Muscle of arm (tissue), 1 donor: ENCODE measurements at regions not wholly inside any gene's neighbourhood (a gene's known extent, or its start where the extent isn't known, plus 50 kb on each side); places are given as distances from the start of the nearest gene placed in this dataset.

Source experiments
- DNase-seq: peaks from one replicate; pipeline ENCODE4 v3.0.0-alpha.2; 2013

DNA sequence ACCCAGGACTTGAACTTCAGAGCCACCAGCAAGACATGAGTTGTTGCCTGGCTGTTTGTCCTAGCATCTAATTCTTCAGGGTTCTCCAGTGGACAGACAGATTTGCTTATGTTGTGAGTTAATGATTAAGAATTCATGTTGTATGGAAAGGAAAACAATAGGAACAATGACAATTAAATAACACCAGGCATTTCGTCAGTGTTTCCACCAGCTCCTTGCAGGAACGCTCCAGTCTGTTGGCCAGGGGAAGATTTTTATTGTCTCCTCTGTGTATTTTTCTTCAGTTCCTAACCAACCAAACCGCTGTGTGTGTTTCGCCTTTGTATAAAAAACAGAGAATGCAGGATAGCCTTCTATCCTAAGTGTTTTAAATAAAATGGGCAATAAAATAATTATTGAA lies 64.4 kb upstream of the PTGFR start:
- peak; percentile 8 for DNase-seq

DNA sequence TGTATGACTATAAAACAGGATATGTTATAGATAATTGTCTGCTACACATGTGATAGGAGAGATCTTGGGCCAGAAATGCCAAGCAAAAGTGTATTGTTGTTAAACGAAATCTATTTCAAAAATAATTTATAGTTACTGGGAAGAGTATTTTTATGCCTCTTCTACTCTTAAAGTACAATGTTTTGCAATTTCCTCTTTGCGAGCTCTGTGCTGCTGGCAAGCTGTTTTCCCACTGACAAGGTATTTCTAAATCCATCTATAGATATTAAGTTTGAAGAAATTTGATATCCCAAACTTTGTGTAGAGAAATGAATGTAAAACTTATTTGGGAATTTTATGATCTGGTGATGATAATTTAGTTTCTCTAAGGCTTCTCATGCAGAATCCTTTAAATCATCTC lies 63.3 kb upstream of the PTGFR start:
- no peak for DNase-seq

DNA sequence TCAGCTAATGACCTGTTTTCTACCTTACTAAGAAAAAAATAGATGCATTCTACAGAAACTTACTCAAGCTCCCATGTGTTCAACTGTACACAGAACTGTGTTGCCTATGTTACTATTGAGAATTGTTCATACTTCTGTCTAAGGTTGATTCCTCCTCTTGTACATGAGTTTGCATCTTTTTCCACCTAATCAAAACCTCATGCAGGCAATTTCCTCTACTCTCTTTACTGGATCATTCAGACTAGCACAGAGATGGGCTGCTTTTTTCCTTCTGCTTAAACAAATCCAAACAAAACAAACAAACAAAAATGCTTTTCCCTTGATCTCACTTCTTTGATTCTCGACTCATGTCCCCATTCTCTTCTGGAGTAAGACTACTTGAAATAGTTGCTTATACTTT lies 58.8 kb upstream of the PTGFR start:
- DNase-seq, result no peak

DNA sequence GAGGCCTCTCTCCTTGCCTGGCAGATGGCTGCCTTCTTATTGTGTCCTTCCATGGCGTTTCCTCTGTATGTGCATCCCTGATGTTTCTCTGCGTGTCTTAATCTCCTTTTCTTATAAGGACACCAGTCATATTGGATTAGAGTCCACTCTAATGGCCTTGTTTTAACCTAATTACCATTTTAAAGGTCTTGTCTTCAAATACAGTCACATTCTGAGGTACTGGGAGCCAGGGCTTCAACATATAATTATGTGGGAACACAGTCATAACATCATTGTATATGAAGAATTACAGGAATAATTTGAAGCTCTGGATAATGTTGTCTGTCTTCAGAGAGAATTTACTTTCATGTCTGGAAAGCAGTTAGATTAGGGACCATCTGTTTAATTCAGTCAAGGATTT lies 56.4 kb upstream of the PTGFR start:
- no peak for DNase-seq

DNA sequence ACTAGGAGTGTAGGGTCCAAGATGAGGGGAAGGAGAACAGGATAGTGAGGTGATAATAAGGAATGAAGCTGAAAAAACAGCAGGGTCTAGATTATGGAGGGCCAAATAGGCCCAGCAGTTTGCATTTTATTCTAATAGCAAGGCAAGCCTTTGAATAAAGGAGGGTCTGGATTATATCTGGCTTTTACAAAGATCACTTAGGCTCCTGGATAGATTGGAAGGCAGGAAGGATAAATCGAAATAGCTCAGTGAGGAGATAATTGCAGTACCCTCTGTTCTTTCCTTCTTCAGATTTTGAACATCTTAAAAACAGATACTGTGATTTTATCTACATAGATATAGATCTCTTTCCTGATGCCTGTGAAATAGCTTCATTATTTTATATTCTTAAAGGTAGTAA lies 53.8 kb upstream of the PTGFR start:
- no peak for DNase-seq

DNA sequence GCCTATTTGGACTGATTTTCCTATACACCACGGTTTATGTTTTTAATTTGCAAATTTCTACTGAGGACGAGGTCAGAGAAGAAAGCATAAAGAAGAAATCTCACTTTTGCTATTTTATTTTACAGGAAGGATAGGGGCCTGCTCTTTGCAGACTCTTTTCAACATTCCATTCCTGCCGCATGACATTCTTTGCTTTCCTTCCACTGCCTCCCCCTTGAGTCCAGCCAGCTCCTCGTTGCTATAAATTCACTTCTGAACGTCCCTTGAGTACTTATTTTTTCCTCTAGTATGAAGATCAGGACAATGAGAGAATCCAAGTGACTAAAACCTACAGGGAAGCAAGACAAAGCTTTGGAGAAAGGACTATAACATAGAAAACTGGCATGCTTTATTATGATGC lies 53.4 kb upstream of the PTGFR start:
- DNase-seq, result no peak

DNA sequence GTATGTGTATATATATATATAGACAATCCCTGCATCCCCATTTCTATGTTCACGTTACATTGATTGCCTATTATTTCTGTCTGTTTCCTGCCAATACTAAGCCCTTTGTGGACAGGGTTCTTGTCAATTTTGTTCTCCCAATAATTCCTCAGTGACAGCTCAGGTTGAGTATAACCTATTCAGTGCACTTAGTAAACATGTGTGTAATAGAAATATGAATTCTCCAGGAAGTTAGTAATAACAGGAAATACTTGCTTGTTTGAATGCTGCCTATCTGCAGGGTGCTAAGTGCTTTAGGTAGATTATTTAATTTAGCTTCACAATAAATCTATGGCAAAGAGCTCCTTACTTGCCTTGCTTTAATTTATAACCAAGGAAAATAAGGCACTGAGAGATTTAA lies 52.8 kb upstream of the PTGFR start:
- DNase-seq, result no peak

DNA sequence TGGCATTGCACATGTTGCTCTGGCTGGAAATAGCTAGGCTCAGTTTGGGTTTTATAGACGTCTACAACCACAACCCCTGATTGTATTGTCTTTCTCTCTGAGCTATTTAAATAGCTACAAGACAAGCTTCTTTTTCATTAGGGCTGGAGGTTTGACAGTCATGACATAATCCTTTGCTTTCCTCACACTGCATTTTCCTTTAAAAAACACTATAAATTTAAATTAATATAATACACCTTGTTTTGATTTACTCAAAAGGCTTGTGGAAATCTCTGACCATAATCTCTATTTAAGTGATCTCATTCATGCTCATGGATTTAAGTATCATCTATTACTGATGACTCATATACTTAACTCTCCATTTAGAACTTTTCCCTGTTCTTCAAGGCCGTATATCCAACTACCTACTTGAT lies 50.4 kb upstream of the PTGFR start:
- no peak for DNase-seq
